Inflammatory macrophage treated with lipopolysaccharide for 1 hour (primary cell): ENCODE measurements at regions not wholly inside any gene's neighbourhood (a gene's known extent, or its start where the extent isn't known, plus 50 kb on each side); places are given as distances from the start of the nearest gene placed in this dataset.
"Not testable (repeated sequence)": the region's sequence is repeated elsewhere in the genome, so short reads cannot be mapped to it uniquely, and the experiment has no call there.

ENCODE experiments used
- DNase-seq, 2 donors: peaks; one replicate each; pipeline ENCODE4 v3.0.0-alpha.2; 2020 to 2022

DNA sequence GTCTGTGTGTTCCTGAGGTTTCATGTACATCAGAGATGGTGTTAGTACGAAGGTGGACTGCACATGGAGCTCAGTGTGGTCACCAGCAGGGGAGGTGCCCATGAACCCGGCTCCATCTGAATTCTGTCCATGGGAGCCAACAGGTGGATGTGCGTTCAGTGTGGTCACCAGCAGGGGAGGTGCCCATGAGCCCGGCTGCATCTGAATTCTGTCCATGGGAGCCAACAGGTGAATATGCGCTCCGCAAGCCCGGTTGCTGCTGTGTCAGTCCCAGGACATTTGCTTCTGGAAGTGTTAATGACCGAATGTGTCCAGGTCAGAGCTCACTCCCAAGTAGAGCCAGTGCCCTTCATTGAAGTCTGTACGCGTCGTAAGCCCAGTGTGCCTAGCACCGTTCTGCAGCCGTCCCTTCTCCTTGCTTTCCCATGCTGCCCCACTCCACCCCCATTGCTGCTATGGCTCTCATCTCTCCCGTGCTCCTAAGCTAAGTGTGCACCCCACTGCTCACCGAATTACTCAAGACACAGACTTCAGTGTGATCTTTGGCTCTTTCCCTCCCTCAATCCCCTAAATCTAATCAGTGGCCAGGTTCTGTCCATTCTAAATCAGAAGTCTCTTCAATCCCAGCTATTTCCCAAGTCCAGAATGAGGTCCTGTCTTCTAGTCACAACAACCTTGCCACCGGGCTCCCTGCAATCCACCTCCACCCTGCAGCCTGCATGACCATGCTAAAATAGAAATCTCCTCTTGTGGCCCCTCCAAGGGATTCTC lies 352.4 kb downstream of the TCERG1L start:
- no peak for DNase-seq

DNA sequence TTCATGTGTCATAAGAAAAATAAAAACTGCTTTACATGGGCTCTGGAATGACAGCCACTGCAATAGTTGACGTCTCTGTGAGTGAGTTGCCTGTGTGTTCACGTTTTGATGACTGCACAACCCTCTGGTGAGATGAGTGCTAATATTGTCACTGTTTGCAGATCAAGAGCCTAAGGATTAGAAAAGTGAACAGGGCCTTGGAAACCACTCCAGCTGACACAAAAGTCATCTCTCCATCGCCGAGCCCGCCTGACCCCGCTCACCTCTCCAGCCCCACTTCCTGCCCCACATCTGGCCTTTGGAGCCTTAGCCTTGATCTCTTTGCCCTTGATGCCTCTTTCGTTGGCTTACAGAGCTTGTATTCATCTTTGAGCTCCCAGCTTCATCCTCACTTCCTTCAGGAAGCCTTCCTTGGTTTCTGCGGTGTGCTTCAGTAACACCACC lies 351.7 kb downstream of the TCERG1L start:
- DNase-seq, result no peak

- DNase-seq, result no peak
These were observed 351.0 kb downstream of the TCERG1L start for GRCh38 chr10:130960531-130960930.

- no peak for DNase-seq
These were observed 349.8 kb downstream of the TCERG1L start for GRCh38 chr10:130961506-130962239.

GRCh38 chr10:130962240-130963051 lies 349.1 kb downstream of the TCERG1L start:
- DNase-seq, result no peak

- DNase-seq, result no peak
These were observed 348.5 kb downstream of the TCERG1L start for GRCh38 chr10:130963052-130963393.

GRCh38 chr10:130963786-130964522 lies 347.6 kb downstream of the TCERG1L start:
- no peak for DNase-seq

- DNase-seq, result no peak
These were observed 346.8 kb downstream of the TCERG1L start for GRCh38 chr10:130964771-130965170.

DNA sequence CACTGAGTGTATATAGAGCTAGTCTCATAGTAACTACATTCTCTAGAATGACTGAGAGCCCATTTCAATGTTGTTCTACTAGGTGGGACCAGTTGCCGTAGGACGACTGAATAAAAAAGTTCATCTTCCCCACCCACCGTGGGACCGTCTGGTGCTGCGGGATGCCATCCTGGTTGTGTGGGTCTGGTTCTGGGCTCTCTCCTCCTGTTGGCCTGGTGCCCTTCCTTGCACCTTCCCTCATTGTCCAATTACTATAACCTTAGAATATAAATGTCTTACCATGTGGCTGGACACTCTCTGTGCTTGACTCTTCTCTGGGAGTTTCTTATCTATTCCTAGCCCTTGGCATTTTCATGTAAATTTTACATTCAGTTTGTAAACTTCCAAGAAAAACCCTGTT lies 344.4 kb downstream of the TCERG1L start:
- no peak for DNase-seq

DNA sequence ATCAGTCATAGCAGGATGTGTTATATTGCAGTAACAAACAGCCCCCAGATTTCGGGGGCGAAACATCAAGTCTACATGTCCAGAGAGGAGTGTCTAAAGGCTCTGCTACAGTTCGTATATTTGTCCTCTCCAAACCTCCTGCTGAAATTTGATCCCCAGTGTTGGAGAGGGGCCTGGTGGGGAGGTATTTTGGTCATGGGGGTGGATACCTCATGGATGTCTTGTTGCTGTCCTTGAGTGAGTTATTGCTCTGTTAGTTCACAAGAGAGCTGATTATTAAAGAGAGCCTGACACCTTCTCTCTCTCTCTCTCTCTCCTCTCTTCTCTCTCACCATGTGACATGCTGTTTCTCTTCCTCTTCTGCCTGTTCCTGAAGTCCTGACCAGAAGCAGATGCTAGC lies 343.7 kb downstream of the TCERG1L start:
- no peak for DNase-seq

DNA sequence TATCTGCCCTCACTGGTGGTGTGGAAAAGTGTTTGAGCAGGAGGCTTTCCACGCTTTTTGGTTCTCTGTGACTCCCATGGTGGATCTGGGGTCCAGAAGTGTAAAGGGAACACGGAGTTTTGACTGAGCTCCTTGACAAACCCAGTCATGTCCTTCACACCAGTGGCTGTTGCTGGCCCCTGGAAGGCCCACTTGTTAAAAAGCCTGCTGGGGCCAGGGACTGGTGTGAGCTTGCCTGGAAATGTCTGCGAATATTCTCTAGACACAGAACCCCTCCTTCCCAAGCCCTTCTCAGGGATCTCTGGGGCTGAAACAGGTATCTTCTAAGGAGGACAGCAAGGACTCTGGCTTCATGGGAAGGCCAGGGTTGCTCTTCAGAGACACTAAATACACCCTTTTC lies 343.0 kb downstream of the TCERG1L start:
- DNase-seq, result no peak

DNA sequence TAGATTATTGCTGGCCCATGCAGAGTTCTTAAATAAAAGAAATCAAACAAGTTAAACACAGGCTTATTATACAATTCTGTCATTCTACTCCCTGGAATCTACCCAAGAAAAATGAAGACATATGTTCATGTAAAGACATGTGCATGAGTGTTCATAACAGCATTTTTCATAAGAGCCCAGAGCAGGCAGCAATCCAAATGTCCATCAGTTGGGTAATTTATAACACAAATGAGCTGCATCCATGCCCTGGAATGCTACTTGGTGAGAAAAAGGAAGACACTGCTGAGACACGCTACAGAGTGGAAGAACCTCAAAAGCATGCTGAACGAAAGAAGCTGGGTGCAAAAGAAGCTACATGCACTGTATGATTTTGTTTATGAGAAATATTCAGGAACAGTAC lies 342.6 kb downstream of the TCERG1L start:
- no peak for DNase-seq

- no peak for DNase-seq
These were observed 341.8 kb downstream of the TCERG1L start for GRCh38 chr10:130969700-130970099.

GRCh38 chr10:130970341-130971122 lies 341.0 kb downstream of the TCERG1L start:
- DNase-seq, result no peak

GRCh38 chr10:130971123-130971435 lies 340.4 kb downstream of the TCERG1L start:
- DNase-seq, result no peak

DNA sequence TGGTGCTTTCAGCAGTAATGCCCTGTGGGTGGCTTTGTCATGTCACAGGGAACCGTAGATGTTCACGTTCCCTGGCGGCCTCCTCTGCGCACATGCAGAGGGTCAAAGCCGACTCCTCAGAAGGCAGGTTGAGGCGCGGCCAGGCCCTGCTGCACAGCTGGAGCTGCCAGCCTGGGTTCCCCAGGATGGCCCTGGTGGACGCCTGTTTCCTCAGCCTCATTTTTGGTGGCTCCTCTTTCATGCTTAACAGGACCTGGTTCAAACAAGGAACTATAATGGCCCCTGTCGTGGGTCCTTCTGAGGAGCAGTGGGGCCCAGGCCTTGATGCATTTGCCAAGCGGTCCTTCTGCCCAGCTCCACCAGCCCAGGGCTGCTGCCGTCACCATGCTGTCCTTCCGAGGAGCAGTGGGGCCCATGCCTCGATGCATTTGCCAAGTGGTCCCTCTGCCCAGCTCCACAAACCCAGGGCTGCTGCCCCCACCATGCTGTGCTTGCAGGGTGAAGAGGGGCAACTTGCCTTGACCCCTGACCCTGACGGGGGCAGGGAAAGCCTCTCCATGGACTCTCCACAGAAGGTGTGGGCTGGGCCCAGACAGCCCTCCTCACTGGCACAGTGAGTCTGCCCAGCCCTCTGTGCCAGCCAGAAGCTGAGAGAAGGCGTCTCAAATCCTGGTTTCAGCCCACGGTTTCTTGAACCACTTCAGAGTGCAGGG lies 338.2 kb downstream of the TCERG1L start:
- no peak for DNase-seq

DNA sequence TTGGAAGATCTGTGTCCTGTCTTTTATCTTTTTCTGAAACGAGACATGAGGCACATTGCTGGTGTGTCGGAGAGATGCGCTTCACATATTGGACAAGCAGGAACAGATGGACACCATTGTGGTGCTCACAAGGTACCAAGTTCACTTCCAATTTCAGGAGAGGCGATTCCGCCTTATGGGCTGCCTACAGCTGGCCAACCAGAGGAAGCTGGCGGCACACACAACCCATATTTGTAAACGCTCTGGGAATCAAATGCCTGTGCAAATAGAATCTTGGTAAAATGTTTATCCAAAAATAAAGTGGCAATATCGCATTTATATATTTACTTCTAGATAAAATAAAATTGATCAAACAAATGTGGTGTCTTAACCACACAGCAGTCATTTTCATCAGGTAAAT lies 337.4 kb downstream of the TCERG1L start:
- no peak for DNase-seq

DNA sequence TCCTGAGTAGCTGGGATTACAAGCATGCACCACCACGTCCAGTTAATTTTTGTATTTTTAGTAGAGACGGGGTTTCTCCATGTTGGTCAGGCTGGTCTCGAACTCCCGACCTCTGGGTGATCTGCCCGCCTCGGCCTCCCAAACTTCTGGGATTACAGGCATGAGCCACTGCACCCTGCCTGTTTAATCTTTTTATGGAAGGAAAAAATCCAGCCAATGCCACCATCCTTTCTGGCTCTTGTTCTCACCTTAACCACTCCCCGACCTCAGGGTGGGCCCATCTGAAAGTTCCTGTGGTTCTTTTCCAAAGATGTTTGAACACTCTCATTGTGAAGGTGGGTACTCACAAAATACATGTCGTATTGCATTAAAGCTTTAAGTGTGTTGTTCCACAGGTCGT lies 336.2 kb downstream of the TCERG1L start:
- not testable (repeated sequence) for DNase-seq

DNA sequence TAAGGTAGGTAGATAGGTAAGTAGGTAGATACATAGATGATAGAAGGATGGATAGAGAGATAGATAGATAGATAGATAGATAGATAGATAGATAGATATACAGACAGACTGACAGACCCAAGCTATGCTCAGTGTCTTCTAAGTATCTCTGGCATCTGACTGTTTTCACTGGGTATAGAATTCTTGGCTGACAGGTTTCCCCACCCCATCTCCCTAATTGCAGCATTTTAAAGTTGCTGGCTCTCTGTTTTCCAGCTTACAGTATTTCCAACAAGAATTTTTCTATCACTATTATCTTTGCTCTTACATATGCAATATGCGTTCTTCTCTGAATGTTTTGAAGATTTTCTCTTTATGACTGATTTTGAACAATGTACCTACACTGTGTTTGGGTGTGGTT lies 328.7 kb downstream of the TCERG1L start:
- DNase-seq, result no peak

GRCh38 chr10:130983749-130984148 lies 327.8 kb downstream of the TCERG1L start:
- DNase-seq, result no peak

- DNase-seq, result no peak
These were observed 326.8 kb downstream of the TCERG1L start for GRCh38 chr10:130984686-130985085.
